Gastrocnemius medialis (tissue), 4 donors: ENCODE measurements at regions not wholly inside any gene's neighbourhood (a gene's known extent, or its start where the extent isn't known, plus 50 kb on each side); places are given as distances from the start of the nearest gene placed in this dataset.

ENCODE experiments used
- ATAC-seq, 2 donors: fragments of 150-250 bp; one replicate each; pipeline ENCODE4 v1.9.1; 2016
- DNase-seq, 2 donors: peaks; one replicate each; pipeline ENCODE4 v3.0.0-alpha.2; 2019
- H3K27ac ChIP-seq, 4 donors: fragments of 200-600 bp; sonication (generic); 1 replicate in 1 of 4; 2 replicates in 3 of 4; pipeline ENCODE4 v1.5.1; 2016 to 2018; ENCODE audit warnings: mild to moderate bottlenecking in 2 of 4, moderate library complexity in 1 of 4
- H3K27me3 ChIP-seq, 3 donors: fragments of 200-600 bp; sonication (generic) in 2 of 3; 1 replicate in 1 of 3; 2 replicates in 2 of 3; pipeline versions ENCODE4 v1.5.1 to v1.6.0; 2016 to 2019; ENCODE audit warnings: mild to moderate bottlenecking in 1 of 3, moderate library complexity in 1 of 3
- H3K36me3 ChIP-seq, 2 donors: fragments of 200-600 bp; sonication (generic) in 1 of 2; one replicate each; pipeline ENCODE4 v1.5.1; 2017 to 2018
- H3K4me1 ChIP-seq, 2 donors: fragments of 200-600 bp; sonication (generic) in 1 of 2; one replicate each; pipeline ENCODE4 v1.5.1; 2016 to 2017; ENCODE audit warnings: mild to moderate bottlenecking in 2 of 2
- H3K4me3 ChIP-seq, 4 donors: fragments of 200-600 bp; sonication (generic) in 3 of 4; 1 replicate in 1 of 4; 2 replicates in 3 of 4; pipeline ENCODE4 v1.5.1; 2016 to 2019; ENCODE audit warnings: mild to moderate bottlenecking in 2 of 4
- H3K9me3 ChIP-seq, 3 donors: fragments of 200-600 bp; sonication (generic) in 2 of 3; 1 replicate in 1 of 3; 2 replicates in 2 of 3; pipeline ENCODE4 v1.5.1; 2016 to 2019
- CTCF ChIP-seq, 5 experiments: fragments of 450-650 bp in 3 of 5; fragments of 200-600 bp in 2 of 5; sonication (generic) in 2 of 5; IDR thresholded peaks in 4 of 5; conservative IDR thresholded peaks in 1 of 5; 1 replicate in 4 of 5; 2 replicates in 1 of 5; pipeline ENCODE4 v1.5.1; 2016 to 2019; ENCODE audit warnings: antibody characterized with exemption in 5 of 5, mild to moderate bottlenecking in 3 of 5, moderate library complexity in 3 of 5
- POLR2A ChIP-seq, 2 donors: fragments of 450-650 bp; IDR thresholded peaks; one replicate each; pipeline ENCODE4 v1.6.1; 2017; ENCODE audit warnings: antibody characterized with exemption in 2 of 2, mild to moderate bottlenecking in 2 of 2, moderate library complexity in 2 of 2
- in situ Hi-C, 4 donors: fragments of 200-750 bp; cut with MboI; loops; one replicate each; pipeline versions ENCODE4 v1.15.0 to v1.8.0; 2017; ENCODE audit warnings: low sequenced_read_pairs in 4 of 4
- intact Hi-C: fragments of 100-400 bp; cut with DNase I; formaldehyde crosslinking; loops from one replicate; pipeline ENCODE4 v1.15.1; 2023; ENCODE audit warnings: low total_unique reads

- no peak for DNase-seq
- in situ Hi-C loops: no loop called here
- H3K27me3 ChIP-seq: no peaks in the 10 kb centered on the region
- no peaks in the 10 kb centered on the region for H3K9me3 ChIP-seq
- TF ChIP-seq POLR2A (IDR thresholded peaks at IDR 0.05) (no peak), CTCF (IDR thresholded peaks at IDR 0.05 in 4 of 5, conservative IDR thresholded peaks at IDR 0.05 in 1 of 5) (no peak)
- no peak overlapping the region for H3K27ac ChIP-seq
- ATAC-seq: no peak
- peaks cover 0 to 5% of the 10 kb centered on the region in 2 donors for H3K36me3 ChIP-seq
- H3K4me3 ChIP-seq: no peak overlapping the region
- intact Hi-C loops: no loop called here
- H3K4me1 ChIP-seq: peaks cover 44 to 59% of the 10 kb centered on the region in 2 donors
Observed at GRCh38 chr10:29713450-29713849, 78.7 kb upstream of the SVIL start.

GRCh38 chr10:29712108-29712507, 77.3 kb upstream of the SVIL start:
- ATAC-seq: peak; percentile 84
- intact Hi-C loops: no loop called here

GRCh38 chr10:29710128-29710527, 75.4 kb upstream of the SVIL start:
- no peaks in the 10 kb centered on the region for H3K9me3 ChIP-seq
- peak overlapping the region in 1 of 4 donors; percentile 67 for H3K27ac ChIP-seq
- intact Hi-C loops: no loop called here
- no peaks in the 10 kb centered on the region for H3K27me3 ChIP-seq
- no peak overlapping the region for H3K4me3 ChIP-seq
- H3K36me3 ChIP-seq: peaks cover 0 to 5% of the 10 kb centered on the region in 2 donors
- in situ Hi-C loops: no loop called here
- DNase-seq: no peak
- TF ChIP-seq CTCF (IDR thresholded peaks at IDR 0.05 in 4 of 5, conservative IDR thresholded peaks at IDR 0.05 in 1 of 5): no peak
- TF ChIP-seq POLR2A (IDR thresholded peaks at IDR 0.05): no peak
- ATAC-seq: no peak
- H3K4me1 ChIP-seq: peaks cover 27 to 38% of the 10 kb centered on the region in 2 donors

More at GRCh38 chr10:29712108-29712507, 77.3 kb upstream of the SVIL start:
- no peak for TF ChIP-seq POLR2A (IDR thresholded peaks at IDR 0.05)
- no peak for TF ChIP-seq CTCF (IDR thresholded peaks at IDR 0.05 in 4 of 5, conservative IDR thresholded peaks at IDR 0.05 in 1 of 5)
- H3K4me1 ChIP-seq: peaks cover 42 to 51% of the 10 kb centered on the region in 2 donors
- H3K27me3 ChIP-seq: no peaks in the 10 kb centered on the region
- no peaks in the 10 kb centered on the region for H3K9me3 ChIP-seq
- in situ Hi-C loops: no loop called here
- peaks cover 0 to 5% of the 10 kb centered on the region in 2 donors for H3K36me3 ChIP-seq
- H3K27ac ChIP-seq: peak overlapping the region; percentile 28 to 67 (median 59)
- H3K4me3 ChIP-seq: no peak overlapping the region
- peak in 1 of 2 donors; percentile 53 for DNase-seq

- in situ Hi-C loops: no loop called here
- Histone ChIP-seq H3K27me3 (no peaks in the 10 kb centered on the region), H3K4me1 (peaks cover 23 to 32% of the 10 kb centered on the region in 2 donors), H3K27ac (no peak overlapping the region), H3K9me3 (no peaks in the 10 kb centered on the region), H3K4me3 (no peak overlapping the region), H3K36me3 (peaks cover 0 to 5% of the 10 kb centered on the region in 2 donors)
- no peak for ATAC-seq
- no peak for DNase-seq
- intact Hi-C loops: no loop called here
- TF ChIP-seq POLR2A (IDR thresholded peaks at IDR 0.05): no peak
- no peak for TF ChIP-seq CTCF (IDR thresholded peaks at IDR 0.05 in 4 of 5, conservative IDR thresholded peaks at IDR 0.05 in 1 of 5)
Observed at GRCh38 chr10:29709484-29710002, 74.8 kb upstream of the SVIL start.

- Histone ChIP-seq H3K27me3 (no peaks in the 10 kb centered on the region), H3K4me3 (no peak overlapping the region), H3K4me1 (peaks cover 38 to 48% of the 10 kb centered on the region in 2 donors), H3K9me3 (no peaks in the 10 kb centered on the region), H3K36me3 (no peaks in the 10 kb centered on the region), H3K27ac (no peak overlapping the region)
- DNase-seq (no peak), ATAC-seq (no peak)
- TF ChIP-seq CTCF (IDR thresholded peaks at IDR 0.05 in 4 of 5, conservative IDR thresholded peaks at IDR 0.05 in 1 of 5): no peak
- no peak for TF ChIP-seq POLR2A (IDR thresholded peaks at IDR 0.05)
- in situ Hi-C loops (no loop called here), intact Hi-C loops (no loop called here)
Observed at GRCh38 chr10:29703271-29703670, 68.5 kb upstream of the SVIL start.
